ENCODE measurements at regions not wholly inside any gene's neighbourhood (a gene's known extent, or its start where the extent isn't known, plus 50 kb on each side); places are given as distances from the start of the nearest gene placed in this dataset.

DNA sequence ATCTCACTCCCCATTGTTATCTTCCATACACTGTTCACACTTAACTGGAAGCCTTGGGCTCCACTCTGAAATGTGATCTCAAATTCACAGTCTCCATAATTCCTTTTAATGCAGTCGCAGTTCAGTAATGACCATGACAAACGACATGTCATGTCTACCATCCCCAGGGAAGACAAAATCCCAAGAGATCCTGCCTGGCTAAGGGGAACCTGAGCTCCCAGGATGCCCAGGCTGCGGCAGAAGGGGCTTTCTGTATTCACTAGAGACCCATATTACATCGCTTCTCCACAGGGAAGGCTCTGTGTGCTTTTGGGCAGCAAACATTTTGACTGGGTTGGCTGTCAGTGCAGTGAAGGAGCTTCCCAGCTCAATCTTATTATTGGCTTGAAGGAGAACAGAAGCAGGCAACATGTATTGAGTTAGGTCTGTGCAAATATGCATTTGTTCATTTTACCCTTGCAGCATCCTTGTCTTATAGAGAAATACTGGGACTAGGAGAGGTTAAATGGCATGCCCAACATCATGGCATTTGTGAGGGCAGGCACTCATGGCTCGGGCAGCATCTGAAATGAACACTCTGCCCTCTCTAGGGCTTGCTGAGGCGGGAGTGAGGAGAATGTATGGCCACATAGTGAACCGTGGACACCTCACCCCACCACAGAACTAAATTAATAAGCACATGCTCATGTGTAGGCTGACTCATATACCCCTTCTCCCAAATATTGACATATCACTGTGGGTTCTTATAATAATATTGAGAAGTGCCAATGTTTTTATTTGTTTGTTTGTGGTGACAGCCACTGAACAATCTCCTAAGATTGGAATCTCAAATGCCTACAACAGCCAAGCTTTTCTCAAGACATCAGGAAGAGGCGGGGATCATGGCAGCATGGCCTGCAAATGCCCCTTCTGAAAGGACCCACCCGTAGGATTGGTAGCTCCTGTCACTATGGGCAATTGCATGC lies 141.6 kb upstream of the FOXB1 start:
- Mint-ChIP-seq H3K9me3 (no peaks in the 10 kb centered on the region), H3K4me3 (no peak overlapping the region), H3K27ac (no peak overlapping the region), H3K27me3 (ENCODE audit: low read depth in 3 of 3) (peaks cover 3 to 11% (median 5%) of the 10 kb centered on the region in 3 donors), H3K36me3 (no peaks in the 10 kb centered on the region), H3K4me1 (no peaks in the 10 kb centered on the region)
- Histone ChIP-seq H2AFZ (ENCODE audit: insufficient read depth, low read depth, low read length, poor library complexity, severe bottlenecking) (no peak overlapping the region), H4K20me1 (ENCODE audit: insufficient read depth, low read length) (no peaks in the 10 kb centered on the region), H3K36me3 (replicated peaks in 1 of 2; ENCODE audit: control insufficient read depth in 1 of 2, insufficient read depth in 2 of 2, low read length in 2 of 2) (no peaks in the 10 kb centered on the region), H3K9ac (ENCODE audit: insufficient read depth, low read length, poor library complexity, severe bottlenecking) (no peak overlapping the region), H3K27ac (ENCODE audit: low read depth in 1 of 2, low read length in 2 of 2) (no peak overlapping the region), H3K9me3 (replicated peaks in 1 of 2; ENCODE audit: control insufficient read depth in 1 of 2, insufficient read depth in 1 of 2, low read length in 2 of 2) (no peaks in the 10 kb centered on the region), H3K4me1 (ENCODE audit: control insufficient read depth in 1 of 2, insufficient read depth in 2 of 2, low read length in 2 of 2) (no peaks in the 10 kb centered on the region), H3K27me3 (ENCODE audit: control insufficient read depth in 2 of 2, insufficient read depth in 2 of 2, low read length in 2 of 2) (no peaks in the 10 kb centered on the region), H3K4me3 (replicated peaks in 1 of 3; ENCODE audit: low read depth in 2 of 3, low read length in 3 of 3) (no peak overlapping the region), H3K4me2 (replicated peaks; ENCODE audit: extremely low read depth, low read length, poor library complexity, severe bottlenecking) (no peak overlapping the region), H3K79me2 (ENCODE audit: insufficient read depth, low read length) (no peaks in the 10 kb centered on the region)
- no peak for DNase-seq
- 76% methylated on average over 5 of the region's 9 CpGs for WGBS (ENCODE audit: insufficient coverage)
- intact Hi-C loops (cut with micrococcal nuclease) = no loop called here
- TF ChIP-seq, protein P1, sequence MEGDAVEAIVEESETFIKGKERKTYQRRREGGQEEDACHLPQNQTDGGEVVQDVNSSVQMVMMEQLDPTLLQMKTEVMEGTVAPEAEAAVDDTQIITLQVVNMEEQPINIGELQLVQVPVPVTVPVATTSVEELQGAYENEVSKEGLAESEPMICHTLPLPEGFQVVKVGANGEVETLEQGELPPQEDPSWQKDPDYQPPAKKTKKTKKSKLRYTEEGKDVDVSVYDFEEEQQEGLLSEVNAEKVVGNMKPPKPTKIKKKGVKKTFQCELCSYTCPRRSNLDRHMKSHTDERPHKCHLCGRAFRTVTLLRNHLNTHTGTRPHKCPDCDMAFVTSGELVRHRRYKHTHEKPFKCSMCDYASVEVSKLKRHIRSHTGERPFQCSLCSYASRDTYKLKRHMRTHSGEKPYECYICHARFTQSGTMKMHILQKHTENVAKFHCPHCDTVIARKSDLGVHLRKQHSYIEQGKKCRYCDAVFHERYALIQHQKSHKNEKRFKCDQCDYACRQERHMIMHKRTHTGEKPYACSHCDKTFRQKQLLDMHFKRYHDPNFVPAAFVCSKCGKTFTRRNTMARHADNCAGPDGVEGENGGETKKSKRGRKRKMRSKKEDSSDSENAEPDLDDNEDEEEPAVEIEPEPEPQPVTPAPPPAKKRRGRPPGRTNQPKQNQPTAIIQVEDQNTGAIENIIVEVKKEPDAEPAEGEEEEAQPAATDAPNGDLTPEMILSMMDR (IDR thresholded peaks at IDR 0.05) = no peak

DNA sequence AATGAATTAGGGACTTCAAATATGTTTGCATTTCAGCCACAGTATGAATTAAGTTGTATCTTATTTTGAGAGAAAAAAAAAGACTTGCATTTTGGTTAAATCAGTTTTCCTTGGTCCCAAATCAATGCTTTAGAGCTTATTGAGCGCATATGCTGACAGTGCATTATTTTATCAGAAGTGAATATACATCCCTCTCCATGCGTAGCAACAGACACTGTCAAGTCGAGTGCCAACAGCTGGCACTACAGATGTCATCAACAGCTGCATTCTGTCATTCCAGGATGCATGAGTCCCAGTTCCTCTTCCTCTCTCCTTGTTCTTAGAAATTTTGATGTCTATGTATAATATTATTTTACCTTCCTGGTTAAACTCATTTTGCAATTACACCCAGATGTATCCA lies 156.1 kb upstream of the FOXB1 start:
- Histone ChIP-seq H2AFZ (ENCODE audit: insufficient read depth, low read depth, low read length, poor library complexity, severe bottlenecking) (no peak overlapping the region), H3K9ac (ENCODE audit: insufficient read depth, low read length, poor library complexity, severe bottlenecking) (no peak overlapping the region), H4K20me1 (ENCODE audit: insufficient read depth, low read length) (no peaks in the 10 kb centered on the region), H3K4me3 (replicated peaks in 1 of 3; ENCODE audit: low read depth in 2 of 3, low read length in 3 of 3) (no peak overlapping the region), H3K27ac (ENCODE audit: low read depth in 1 of 2, low read length in 2 of 2) (no peak overlapping the region), H3K4me1 (ENCODE audit: control insufficient read depth in 1 of 2, insufficient read depth in 2 of 2, low read length in 2 of 2) (no peaks in the 10 kb centered on the region), H3K9me3 (replicated peaks in 1 of 2; ENCODE audit: control insufficient read depth in 1 of 2, insufficient read depth in 1 of 2, low read length in 2 of 2) (no peaks in the 10 kb centered on the region), H3K27me3 (ENCODE audit: control insufficient read depth in 2 of 2, insufficient read depth in 2 of 2, low read length in 2 of 2) (no peaks in the 10 kb centered on the region), H3K36me3 (replicated peaks in 1 of 2; ENCODE audit: control insufficient read depth in 1 of 2, insufficient read depth in 2 of 2, low read length in 2 of 2) (no peaks in the 10 kb centered on the region), H3K79me2 (ENCODE audit: insufficient read depth, low read length) (no peaks in the 10 kb centered on the region), H3K4me2 (replicated peaks; ENCODE audit: extremely low read depth, low read length, poor library complexity, severe bottlenecking) (no peak overlapping the region)
- no peaks in the 10 kb centered on the region for H3K36me3 Mint-ChIP-seq
- WGBS (ENCODE audit: insufficient coverage) = no CpG with 5 or more reads among the region's 3 CpGs
- intact Hi-C loops (cut with micrococcal nuclease) = no loop called here
- no peak overlapping the region for H3K27ac Mint-ChIP-seq
- no peak for DNase-seq
- TF ChIP-seq, protein P1 (IDR thresholded peaks at IDR 0.05) = no peak
- no peak overlapping the region for H3K4me3 Mint-ChIP-seq
- H3K4me1 Mint-ChIP-seq = no peaks in the 10 kb centered on the region
- peaks cover 2 to 10% (median 3%) of the 10 kb centered on the region in 3 donors for H3K27me3 Mint-ChIP-seq (ENCODE audit: low read depth in 3 of 3)
- H3K9me3 Mint-ChIP-seq = no peaks in the 10 kb centered on the region
